Hippocampal formation (tissue), 2 donors: ENCODE measurements at regions not wholly inside any gene's neighbourhood (a gene's known extent, or its start where the extent isn't known, plus 50 kb on each side); places are given as distances from the start of the nearest gene placed in this dataset.
"Not testable (repeated sequence)": the region's sequence is repeated elsewhere in the genome, so short reads cannot be mapped to it uniquely, and the experiment has no call there.

ENCODE experiments used
- DNase-seq, 2 donors: peaks; one replicate each; lab custom pipeline; 2025; lab: John Stamatoyannopoulos, UW

- no peak for DNase-seq
Observed at GRCh38 chr21:27776925-27777553, 810.2 kb upstream of the ADAMTS5 start.

GRCh38 chr21:27772816-27773215 is 805.9 kb upstream of the ADAMTS5 start:
- DNase-seq: no peak

- DNase-seq: no peak
Observed at GRCh38 chr21:27771938-27772483, 805.1 kb upstream of the ADAMTS5 start.

DNA sequence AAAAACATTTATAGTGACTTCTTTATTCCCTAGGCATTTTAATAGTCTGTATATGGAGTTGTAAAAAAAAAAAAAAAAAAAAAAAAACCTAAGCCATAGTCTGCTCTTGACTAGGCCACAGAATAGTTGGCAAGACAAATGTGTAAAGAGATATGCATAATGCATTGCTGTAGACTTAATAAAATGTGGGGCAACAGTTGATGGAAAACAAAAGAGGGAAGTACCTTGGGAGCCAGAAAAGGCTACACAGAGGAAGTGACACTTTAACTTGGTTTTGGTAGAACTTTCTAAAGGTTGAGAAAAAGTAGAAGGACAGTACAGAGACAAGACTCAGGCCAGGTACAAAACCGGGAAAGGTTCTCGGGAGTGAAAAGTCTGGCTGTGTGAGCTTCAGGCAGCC is 802.9 kb upstream of the ADAMTS5 start:
- DNase-seq: no peak

- not testable (repeated sequence) for DNase-seq
Observed at GRCh38 chr21:27768046-27768637, 801.3 kb upstream of the ADAMTS5 start.

DNA sequence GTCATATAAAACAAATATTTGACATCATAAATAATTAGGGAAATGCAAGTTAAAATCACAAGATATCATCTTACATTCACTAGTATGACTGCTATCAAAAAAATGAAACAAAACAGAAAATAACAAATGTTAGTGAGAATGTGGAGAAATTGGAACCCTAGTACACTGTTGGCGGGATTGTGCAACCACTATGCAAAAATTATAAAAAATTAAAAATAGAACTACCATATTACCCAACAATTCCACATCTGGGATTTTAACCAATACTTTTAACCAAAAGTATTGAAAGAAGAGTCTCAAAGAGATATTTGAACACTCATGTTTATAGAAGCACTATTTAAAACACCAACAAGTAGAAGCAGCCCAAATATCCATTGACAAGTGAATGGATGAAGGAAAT is 797.2 kb upstream of the ADAMTS5 start:
- DNase-seq: no peak

- DNase-seq: no peak
Observed at GRCh38 chr21:27761623-27762022, 794.7 kb upstream of the ADAMTS5 start.

- DNase-seq: no peak
Observed at GRCh38 chr21:27759820-27760219, 792.9 kb upstream of the ADAMTS5 start.

- DNase-seq: peak in 1 of 2 donors; percentile 14
Observed at GRCh38 chr21:27759091-27759659, 792.3 kb upstream of the ADAMTS5 start.

DNA sequence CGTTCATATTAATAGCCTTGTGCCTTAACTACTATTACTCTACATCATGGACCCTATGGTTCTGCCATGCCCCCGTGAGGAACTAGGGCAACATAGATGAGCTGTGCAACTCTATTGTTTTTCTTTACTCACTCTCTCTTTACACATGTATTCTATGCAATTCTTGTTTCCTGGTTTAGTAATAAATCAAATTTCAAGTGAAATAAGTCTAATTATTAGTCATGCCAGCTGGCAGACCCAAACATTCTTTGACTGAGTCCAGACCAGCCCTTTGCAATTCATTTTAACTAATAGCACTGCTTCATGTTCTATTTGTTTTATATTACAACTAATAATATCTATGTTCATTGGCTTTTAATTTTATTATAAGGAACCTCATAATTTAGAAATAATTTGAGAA is 789.3 kb upstream of the ADAMTS5 start:
- DNase-seq: no peak

GRCh38 chr21:27743971-27744564 is 777.2 kb upstream of the ADAMTS5 start:
- no peak for DNase-seq

- DNase-seq: no peak
Observed at GRCh38 chr21:27741736-27742135, 774.8 kb upstream of the ADAMTS5 start.

GRCh38 chr21:27740084-27740483 is 773.2 kb upstream of the ADAMTS5 start:
- no peak for DNase-seq

DNA sequence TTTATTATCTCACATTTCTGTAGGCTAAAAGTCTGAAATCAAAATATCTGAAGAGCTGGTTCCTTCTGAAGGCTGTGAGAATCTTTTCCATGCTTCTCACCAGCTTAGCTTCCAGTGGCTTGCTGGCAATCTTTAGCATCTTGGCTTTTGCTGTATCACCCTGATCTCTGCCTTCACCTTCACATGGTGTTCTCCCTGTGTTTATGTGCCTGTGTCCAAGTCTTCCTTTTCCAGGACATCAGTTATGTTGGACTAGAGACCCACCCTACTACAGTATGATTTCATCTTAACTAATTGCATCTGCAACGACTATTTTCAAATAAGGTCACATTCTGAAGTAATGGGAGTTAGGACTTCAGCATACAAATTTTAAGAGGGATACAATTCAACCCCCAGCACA is 772.3 kb upstream of the ADAMTS5 start:
- DNase-seq: no peak

DNA sequence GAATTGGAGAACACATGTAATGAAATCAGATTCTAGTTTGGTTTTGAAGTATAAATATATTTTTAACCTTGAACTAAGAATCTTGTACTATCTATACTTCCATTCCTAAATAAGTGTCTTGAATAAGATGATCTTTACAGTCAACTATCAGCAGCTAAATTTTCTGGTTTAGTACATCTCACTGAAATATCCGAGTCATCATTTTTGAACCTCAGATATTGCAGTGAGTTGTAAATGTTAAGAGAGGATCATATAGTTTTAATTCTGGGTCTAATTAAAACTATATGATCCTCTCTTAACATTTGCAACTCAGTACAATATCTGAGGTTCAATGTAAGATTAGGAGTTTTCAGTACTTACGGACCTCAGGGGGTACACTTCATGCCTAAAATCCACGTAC is 768.8 kb upstream of the ADAMTS5 start:
- no peak for DNase-seq

- DNase-seq: no peak
Observed at GRCh38 chr21:27734146-27734545, 767.3 kb upstream of the ADAMTS5 start.

- no peak for DNase-seq
Observed at GRCh38 chr21:27725916-27726315, 759.0 kb upstream of the ADAMTS5 start.

GRCh38 chr21:27722095-27722494 is 755.2 kb upstream of the ADAMTS5 start:
- DNase-seq: no peak

DNA sequence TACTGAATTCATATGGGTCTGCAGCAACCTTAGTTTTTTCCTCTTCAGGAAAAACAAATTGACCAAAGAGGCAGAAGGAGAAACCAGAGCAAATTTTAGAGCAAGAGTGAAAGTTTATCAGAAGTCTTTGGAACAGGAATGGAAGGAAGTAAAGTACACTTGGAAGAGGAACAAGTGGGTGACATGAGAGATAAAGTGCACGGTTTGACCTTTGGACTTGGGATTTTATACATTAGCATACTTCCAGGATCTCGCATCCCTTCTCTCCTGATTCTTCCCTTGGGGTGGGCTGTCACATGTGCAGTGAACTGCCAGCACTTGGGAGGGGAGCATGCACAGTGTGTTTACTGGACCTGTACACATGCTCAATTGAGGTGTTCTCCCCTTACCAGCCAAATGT is 754.8 kb upstream of the ADAMTS5 start:
- no peak for DNase-seq

GRCh38 chr21:27719226-27719625 is 752.3 kb upstream of the ADAMTS5 start:
- DNase-seq: peak in 1 of 2 donors; percentile 3

DNA sequence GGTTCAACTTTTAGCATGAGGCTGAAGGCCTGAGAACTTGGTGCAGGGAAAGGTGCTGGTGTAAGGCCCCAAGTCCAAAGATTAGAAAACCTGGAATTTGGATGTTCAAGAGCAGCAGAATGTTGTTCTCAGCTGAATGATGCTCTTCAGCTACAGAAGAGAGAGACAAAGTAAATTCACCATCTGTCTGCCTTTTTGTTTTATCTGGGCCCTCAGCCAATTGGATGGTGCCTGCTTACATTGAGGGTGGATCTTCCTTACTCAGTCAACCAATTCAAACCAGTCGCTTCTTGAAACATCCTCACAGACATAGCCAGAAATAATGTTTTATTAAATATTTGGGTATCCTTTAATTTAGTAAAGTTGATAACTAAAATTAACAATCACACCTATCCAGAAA is 748.2 kb upstream of the ADAMTS5 start:
- DNase-seq: no peak

- no peak for DNase-seq
Observed at GRCh38 chr21:27713154-27714109, 746.5 kb upstream of the ADAMTS5 start.
